Adrenal gland (tissue), 5 donors: ENCODE measurements at regions not wholly inside any gene's neighbourhood (a gene's known extent, or its start where the extent isn't known, plus 50 kb on each side); places are given as distances from the start of the nearest gene placed in this dataset.

ENCODE experiments used
- CTCF ChIP-seq, 6 experiments: fragments of 450-650 bp in 4 of 6; fragments of 200-600 bp in 2 of 6; sonication (generic) in 1 of 6; IDR thresholded peaks; 1 replicate in 5 of 6; 2 replicates in 1 of 6; pipeline versions ENCODE4 v1.5.1 to v1.8.0; 2016 to 2021; ENCODE audit warnings: antibody characterized with exemption in 6 of 6, mild to moderate bottlenecking in 2 of 6, moderate library complexity in 1 of 6
- POLR2A ChIP-seq, 2 donors: fragments of 450-650 bp; IDR thresholded peaks; one replicate each; pipeline ENCODE4 v1.6.1; 2017; ENCODE audit warnings: antibody characterized with exemption in 2 of 2, mild to moderate bottlenecking in 2 of 2, moderate library complexity in 1 of 2
- donor health status: DM: no; HTN: no; CAD: no.

- TF ChIP-seq CTCF (IDR thresholded peaks at IDR 0.05), result no peak
- TF ChIP-seq POLR2A (IDR thresholded peaks at IDR 0.05), result no peak
Measured at GRCh38 chr3:70806556-70806955, 494.1 kb upstream of the MDFIC2 start.
